ENCODE measurements at regions not wholly inside any gene's neighbourhood (a gene's known extent, or its start where the extent isn't known, plus 50 kb on each side); places are given as distances from the start of the nearest gene placed in this dataset.
"Not testable (repeated sequence)": the region's sequence is repeated elsewhere in the genome, so short reads cannot be mapped to it uniquely, and the experiment has no call there.

- DNase-seq (ENCODE audit: low read depth), result no peak
Measured at GRCh38 chr18:14936313-14936712, 188.3 kb downstream of the ANKRD30B start.

- DNase-seq (ENCODE audit: low read depth), result no peak
Measured at GRCh38 chr18:14937271-14937670, 189.3 kb downstream of the ANKRD30B start.

GRCh38 chr18:14939141-14939540 is 191.2 kb downstream of the ANKRD30B start:
- no peak for DNase-seq (ENCODE audit: low read depth)

GRCh38 chr18:14940106-14940505 is 192.1 kb downstream of the ANKRD30B start:
- DNase-seq (ENCODE audit: low read depth), result not testable (repeated sequence)

- DNase-seq (ENCODE audit: low read depth), result no peak
Measured at GRCh38 chr18:14940735-14941134, 192.8 kb downstream of the ANKRD30B start.

- DNase-seq (ENCODE audit: low read depth), result no peak
Measured at GRCh38 chr18:14941256-14941655, 193.3 kb downstream of the ANKRD30B start.

GRCh38 chr18:14941792-14942191 is 193.8 kb downstream of the ANKRD30B start:
- no peak for DNase-seq (ENCODE audit: low read depth)

- DNase-seq (ENCODE audit: low read depth), result no peak
Measured at GRCh38 chr18:14942275-14942674, 194.3 kb downstream of the ANKRD30B start.

- DNase-seq (ENCODE audit: low read depth), result no peak
Measured at GRCh38 chr18:14943486-14943885, 195.5 kb downstream of the ANKRD30B start.

GRCh38 chr18:14943967-14944636 is 196.1 kb downstream of the ANKRD30B start:
- no peak for DNase-seq (ENCODE audit: low read depth)

- DNase-seq (ENCODE audit: low read depth), result no peak
Measured at GRCh38 chr18:14944838-14945237, 196.9 kb downstream of the ANKRD30B start.

- no peak for DNase-seq (ENCODE audit: low read depth)
Measured at GRCh38 chr18:14945286-14945685, 197.3 kb downstream of the ANKRD30B start.

GRCh38 chr18:14945984-14946383 is 198.0 kb downstream of the ANKRD30B start:
- DNase-seq (ENCODE audit: low read depth), result no peak

- DNase-seq (ENCODE audit: low read depth), result not testable (repeated sequence)
Measured at GRCh38 chr18:14946741-14947470, 198.9 kb downstream of the ANKRD30B start.

GRCh38 chr18:14947482-14948162 is 199.7 kb downstream of the ANKRD30B start:
- DNase-seq (ENCODE audit: low read depth), result no peak

- DNase-seq (ENCODE audit: low read depth), result no peak
Measured at GRCh38 chr18:14948163-14948540, 200.2 kb downstream of the ANKRD30B start.

GRCh38 chr18:14949800-14950664 is 202.1 kb downstream of the ANKRD30B start:
- no peak for DNase-seq (ENCODE audit: low read depth)

- DNase-seq (ENCODE audit: low read depth), result not testable (repeated sequence)
Measured at GRCh38 chr18:14952444-14953077, 204.6 kb downstream of the ANKRD30B start.

- DNase-seq (ENCODE audit: low read depth), result no peak
Measured at GRCh38 chr18:14958701-14959100, 210.7 kb downstream of the ANKRD30B start.

- DNase-seq (ENCODE audit: low read depth), result no peak
Measured at GRCh38 chr18:14959550-14959949, 211.6 kb downstream of the ANKRD30B start.

GRCh38 chr18:14961991-14962390 is 214.0 kb downstream of the ANKRD30B start:
- DNase-seq (ENCODE audit: low read depth), result no peak

- no peak for DNase-seq (ENCODE audit: low read depth)
Measured at GRCh38 chr18:14962626-14963025, 214.7 kb downstream of the ANKRD30B start.

All from stromal cell of bone marrow (primary cell).